ENCODE measurements at regions not wholly inside any gene's neighbourhood (a gene's known extent, or its start where the extent isn't known, plus 50 kb on each side); places are given as distances from the start of the nearest gene placed in this dataset.

DNA sequence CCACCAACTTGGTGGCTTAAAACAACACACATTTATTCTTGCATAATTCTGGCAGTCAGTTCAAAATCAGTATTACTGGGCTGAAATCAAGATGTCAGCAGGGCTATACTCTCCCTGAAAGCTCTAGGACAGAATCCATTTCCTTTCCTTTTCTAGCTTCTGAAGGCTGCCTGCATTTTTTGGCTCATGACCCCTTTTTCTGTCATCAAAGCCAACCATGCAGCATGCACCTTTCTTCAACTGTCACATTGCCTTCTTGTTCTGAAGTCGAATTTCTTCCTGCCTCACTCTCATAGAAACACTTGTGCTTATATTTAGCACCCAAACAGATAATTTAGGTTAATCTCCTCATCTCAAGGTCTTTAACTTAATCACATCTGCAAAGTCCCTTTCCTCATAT, 79.8 kb upstream of the PPP1R2C start:
- no peak overlapping the region for H3K27ac ChIP-seq
- no peak for TF ChIP-seq ZFX (IDR thresholded peaks at IDR 0.05)
- TF ChIP-seq, protein P1, sequence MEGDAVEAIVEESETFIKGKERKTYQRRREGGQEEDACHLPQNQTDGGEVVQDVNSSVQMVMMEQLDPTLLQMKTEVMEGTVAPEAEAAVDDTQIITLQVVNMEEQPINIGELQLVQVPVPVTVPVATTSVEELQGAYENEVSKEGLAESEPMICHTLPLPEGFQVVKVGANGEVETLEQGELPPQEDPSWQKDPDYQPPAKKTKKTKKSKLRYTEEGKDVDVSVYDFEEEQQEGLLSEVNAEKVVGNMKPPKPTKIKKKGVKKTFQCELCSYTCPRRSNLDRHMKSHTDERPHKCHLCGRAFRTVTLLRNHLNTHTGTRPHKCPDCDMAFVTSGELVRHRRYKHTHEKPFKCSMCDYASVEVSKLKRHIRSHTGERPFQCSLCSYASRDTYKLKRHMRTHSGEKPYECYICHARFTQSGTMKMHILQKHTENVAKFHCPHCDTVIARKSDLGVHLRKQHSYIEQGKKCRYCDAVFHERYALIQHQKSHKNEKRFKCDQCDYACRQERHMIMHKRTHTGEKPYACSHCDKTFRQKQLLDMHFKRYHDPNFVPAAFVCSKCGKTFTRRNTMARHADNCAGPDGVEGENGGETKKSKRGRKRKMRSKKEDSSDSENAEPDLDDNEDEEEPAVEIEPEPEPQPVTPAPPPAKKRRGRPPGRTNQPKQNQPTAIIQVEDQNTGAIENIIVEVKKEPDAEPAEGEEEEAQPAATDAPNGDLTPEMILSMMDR (conservative IDR thresholded peaks at IDR 0.05): no peak

DNA sequence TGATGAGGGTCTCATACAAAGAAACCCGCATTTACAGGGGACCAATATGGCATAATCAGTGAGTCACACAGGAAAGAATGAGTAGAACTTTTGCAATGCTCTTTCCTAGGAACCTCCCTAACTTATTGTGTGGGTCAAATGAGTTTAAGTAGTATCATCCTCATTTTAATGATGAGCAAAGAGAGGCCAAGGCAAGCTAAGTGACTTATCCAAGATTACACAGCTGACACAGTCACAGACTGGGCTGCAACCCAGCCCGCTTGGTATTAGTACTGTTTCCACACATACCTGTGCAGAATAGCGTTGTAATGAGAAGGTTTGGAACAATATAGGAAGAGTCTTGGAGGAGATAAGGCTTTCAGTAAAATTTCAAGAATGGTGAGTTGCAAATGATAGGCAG, 91.0 kb upstream of the PPP1R2C start:
- no peak for TF ChIP-seq ZFX (IDR thresholded peaks at IDR 0.05)
- TF ChIP-seq, protein P1 (conservative IDR thresholded peaks at IDR 0.05): no peak
- no peak overlapping the region for H3K27ac ChIP-seq

DNA sequence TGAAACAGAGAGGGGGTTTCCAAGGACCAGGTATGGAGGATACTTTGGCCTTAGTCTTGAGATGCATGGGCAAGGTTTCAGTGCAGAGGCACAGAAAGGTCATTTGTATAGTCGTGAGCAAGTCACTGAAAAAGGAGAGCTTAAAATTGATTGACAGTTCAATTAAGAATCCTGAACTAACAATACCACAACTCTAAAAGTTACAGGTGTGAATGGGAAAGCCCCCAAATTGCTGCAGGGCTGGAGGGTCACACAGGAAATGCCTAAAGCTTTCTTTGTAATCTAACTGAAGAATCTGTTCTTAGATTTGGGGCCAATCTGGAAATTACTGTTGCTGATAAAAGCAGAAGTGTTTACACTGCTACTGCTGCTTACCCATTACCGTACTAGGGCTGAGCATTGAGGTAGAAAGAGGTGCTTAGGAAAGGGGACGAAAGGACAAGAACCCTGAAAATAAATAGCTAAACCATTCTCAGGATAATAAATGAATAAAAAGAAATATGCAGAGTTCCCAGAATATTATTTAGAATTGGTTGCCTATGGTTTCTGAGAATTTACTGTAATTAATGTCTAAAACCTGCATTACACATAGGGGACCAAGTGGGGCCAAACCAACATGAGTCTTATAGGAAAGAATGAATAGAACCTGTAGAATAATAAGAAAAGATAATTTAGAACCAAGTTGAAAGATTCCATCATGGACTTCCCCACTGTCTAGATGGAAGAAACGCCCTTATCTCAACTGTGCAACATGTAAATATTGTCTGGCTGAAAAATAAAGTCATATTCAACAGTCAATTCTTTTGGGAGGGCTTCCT, 91.9 kb upstream of the PPP1R2C start:
- no peak for TF ChIP-seq ZFX (IDR thresholded peaks at IDR 0.05)
- TF ChIP-seq, protein P1 (conservative IDR thresholded peaks at IDR 0.05): no peak
- H3K27ac ChIP-seq: no peak overlapping the region

DNA sequence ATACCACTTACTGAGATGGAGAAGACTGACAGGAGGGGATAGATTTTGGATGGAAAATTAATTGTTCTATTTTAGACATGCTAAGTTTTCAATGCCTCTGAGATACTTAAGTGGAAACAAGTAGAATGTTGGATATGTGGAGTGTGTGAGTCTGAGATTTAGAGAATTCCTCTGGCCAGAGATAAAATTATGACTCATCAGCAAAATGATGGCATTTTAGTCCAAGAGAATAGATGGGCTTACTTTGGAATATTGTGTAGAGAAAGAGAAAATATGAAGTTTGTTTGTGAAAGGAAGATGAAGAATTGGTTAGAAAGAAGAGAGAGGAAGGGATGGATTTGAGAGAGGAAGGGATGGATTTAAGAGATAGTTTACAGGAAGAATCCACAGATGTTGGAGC, 108.6 kb upstream of the PPP1R2C start:
- no peak overlapping the region for H3K27ac ChIP-seq
- TF ChIP-seq, protein P1 (conservative IDR thresholded peaks at IDR 0.05): no peak
- TF ChIP-seq ZFX (IDR thresholded peaks at IDR 0.05): no peak

DNA sequence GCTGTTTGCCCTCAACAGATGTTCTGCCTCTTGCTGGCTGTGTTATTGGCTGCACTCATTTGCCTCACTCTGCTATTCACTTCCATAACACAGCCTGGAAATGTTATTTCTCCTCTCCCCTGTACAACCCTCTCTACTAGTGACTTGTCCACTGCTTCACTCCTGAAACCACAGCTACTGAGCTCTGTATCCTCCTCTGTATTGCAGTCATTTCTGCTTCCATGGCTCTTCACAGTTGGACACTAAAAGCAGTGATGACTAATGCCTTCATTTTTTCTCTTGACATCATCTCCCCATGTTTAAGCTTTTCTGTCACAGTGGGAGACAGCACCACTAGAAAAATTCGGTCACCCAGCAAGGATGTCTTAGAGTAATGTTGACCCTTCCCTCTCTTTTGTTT, 123.0 kb upstream of the PPP1R2C start:
- TF ChIP-seq, protein P1 (conservative IDR thresholded peaks at IDR 0.05): no peak
- TF ChIP-seq ZFX (IDR thresholded peaks at IDR 0.05): no peak
- H3K27ac ChIP-seq: no peak overlapping the region

DNA sequence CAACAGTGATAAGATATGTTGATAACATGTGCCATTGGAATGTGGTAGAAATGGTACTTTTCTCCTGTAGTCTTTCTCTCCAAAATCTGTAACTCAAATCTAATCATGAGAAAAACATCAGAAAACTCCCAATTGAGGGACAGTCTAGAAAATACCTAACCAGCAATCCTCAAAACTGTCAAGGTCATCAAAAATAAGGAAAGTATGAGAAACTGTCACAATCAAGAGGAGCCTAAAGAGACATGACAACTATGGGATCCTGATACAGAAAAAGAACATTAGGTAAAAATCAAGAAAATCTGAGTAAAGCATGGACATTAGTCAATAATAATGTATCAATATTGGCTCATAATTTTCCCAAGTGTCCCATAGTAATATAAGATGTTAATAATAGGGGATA, 124.5 kb upstream of the PPP1R2C start:
- TF ChIP-seq ZFX (IDR thresholded peaks at IDR 0.05): no peak
- TF ChIP-seq, protein P1 (conservative IDR thresholded peaks at IDR 0.05): no peak
- H3K27ac ChIP-seq: no peak overlapping the region

DNA sequence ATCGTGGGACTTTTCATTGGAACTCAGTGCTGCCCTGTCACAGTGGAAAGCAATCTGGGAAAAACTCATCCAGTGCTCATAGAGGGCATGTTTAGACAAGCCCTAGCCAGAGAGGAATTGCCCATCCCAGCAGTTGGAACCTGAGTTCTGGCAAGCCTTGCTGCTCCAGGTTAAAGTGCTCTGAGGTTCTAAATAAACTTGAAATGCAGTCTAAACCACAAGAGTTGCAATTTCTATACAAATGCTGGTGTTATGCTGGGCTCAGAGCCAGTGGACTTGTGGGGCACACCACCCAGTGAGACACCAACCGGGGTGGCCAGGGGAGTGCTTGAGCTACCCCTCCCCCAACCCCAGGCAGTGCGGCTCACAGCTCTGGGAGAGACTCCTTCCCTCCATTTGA, 142.8 kb upstream of the PPP1R2C start:
- H3K27ac ChIP-seq: no peak overlapping the region
- TF ChIP-seq, protein P1 (conservative IDR thresholded peaks at IDR 0.05): no peak
- no peak for TF ChIP-seq ZFX (IDR thresholded peaks at IDR 0.05)
